ENCODE measurements at regions not wholly inside any gene's neighbourhood (a gene's known extent, or its start where the extent isn't known, plus 50 kb on each side); places are given as distances from the start of the nearest gene placed in this dataset.

DNA sequence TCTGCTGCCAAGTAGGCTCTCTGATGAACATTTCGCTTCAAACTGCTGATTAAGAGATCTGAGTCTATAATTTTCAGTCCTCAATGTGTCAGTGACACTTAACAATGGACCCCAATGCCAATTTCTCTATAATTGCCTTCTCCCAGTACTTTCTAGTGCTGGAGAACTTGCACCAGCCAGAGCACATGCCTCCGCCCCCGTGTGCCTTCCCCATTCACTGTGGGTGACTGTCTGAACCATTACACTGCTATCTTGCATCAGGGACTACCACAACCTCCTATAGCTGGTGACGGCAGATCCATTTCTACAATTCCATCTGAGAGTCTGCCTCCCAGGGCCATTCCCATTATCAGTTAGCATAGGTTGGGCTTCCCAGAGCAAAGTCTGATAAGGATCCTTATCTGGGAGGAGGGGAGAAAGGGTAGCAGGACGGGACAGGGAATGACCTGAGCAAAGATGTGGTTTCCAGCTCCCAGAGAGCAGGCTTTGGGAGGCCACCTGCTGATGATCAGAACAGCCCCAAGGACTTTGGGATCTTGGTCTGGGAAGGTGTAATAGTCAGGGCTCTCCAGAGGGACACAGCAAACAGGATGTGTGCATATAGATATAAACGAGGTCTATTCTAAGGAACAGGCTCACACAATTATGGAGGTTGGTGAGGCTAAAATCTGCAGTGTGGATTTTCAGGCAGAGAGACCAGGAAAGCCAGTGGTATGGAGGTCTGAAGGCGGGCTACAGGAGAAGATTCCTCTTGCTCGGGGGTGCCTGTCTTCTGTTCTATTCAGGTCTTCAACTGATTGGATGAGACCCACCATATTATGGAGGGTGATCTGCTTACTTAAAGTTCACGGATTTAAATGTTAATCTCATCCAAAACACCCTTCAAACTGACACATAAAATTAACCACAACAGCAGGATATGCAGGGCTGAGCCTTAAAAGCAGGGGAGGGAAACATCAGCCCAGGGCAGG is 238.2 kb downstream of the PTPRU start:
- no peak for DNase-seq

DNA sequence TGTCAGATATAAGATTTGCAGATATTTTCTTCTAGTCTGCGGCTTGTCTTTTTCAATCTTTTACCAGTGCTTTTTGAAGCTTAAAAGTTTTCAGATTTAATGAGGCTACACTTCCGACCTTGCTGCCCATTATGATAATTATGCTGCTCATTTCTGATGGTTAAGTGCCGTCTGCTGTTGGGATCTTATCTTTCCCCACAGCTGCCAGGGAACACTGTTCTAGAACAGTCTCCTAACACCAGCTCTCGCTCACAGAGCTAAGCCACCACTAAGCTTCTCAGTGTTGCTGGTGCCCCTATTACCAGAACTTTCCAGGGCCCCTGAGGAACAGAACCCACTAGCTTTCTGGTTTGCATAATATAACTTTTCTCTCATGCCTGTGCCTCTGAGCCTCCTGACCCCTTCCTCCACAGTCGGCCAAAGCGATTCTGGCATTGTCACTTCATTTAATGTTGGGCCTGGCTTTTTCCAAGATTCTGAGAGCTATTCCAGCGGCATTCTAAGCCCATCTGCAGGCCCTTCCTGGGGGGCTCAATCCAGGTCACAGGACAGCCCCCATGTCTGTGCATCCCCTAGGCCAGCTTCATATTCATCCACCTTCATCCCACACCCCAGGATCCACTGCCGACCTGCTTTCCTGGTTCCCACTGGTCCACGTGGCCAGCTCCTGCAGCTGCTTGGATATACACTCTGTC is 237.0 kb downstream of the PTPRU start:
- no peak for DNase-seq

DNA sequence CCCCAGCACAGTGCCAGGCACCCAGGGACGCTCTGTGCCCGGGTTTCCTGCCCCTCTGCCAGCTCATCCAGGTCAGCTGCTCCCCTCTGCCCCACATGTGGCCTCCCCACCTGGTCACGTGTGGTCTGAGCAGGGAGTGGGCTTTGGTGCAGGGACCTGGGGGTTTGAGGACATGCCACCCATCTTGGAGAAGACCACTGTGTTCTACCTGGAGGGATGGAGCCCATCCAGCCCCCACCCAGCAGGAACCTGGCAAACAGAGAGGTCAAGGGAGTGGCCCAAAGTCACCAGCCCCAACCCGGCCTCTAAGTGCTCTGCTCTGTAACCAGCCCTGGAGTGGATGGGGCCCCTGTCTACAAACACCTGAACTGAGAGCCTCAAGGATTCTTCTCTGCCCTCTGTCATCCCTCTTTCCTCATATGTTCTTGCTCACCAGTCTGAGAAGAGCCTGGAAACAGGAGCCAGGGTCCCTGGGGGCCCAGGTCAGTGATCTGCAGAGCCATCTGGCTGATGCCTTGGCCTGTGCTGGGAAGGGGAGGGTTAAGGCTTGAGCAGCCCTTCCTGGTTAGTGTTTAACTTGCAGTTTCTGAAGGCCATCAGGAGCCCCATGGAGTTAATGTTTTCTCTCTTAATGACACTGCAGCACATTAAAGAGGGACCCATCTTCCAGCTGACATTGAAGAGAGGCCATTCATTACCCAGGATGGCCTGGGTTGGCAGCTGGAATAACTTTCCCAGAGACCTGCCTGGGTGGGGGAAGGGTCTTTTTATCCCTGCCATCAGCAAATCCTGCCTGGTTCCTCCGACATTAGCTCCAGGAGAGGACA is 235.4 kb downstream of the PTPRU start:
- no peak for DNase-seq

DNA sequence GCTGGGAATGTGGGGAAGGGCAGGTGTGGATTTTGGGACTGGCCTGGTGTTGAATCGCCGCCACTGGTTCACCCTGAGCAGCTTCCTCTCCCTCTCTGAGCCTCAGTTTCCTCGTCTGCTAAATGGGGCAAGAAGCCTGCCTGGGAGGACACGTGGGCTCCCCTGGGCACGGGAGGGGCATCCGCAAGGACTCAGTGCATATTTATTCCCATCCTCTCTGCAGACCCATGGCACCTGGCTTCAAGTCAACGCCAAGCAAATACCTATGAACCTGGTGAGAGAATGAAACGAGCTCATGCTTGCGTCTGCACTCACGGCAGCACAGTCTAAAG is 234.4 kb downstream of the PTPRU start:
- no peak for DNase-seq

DNA sequence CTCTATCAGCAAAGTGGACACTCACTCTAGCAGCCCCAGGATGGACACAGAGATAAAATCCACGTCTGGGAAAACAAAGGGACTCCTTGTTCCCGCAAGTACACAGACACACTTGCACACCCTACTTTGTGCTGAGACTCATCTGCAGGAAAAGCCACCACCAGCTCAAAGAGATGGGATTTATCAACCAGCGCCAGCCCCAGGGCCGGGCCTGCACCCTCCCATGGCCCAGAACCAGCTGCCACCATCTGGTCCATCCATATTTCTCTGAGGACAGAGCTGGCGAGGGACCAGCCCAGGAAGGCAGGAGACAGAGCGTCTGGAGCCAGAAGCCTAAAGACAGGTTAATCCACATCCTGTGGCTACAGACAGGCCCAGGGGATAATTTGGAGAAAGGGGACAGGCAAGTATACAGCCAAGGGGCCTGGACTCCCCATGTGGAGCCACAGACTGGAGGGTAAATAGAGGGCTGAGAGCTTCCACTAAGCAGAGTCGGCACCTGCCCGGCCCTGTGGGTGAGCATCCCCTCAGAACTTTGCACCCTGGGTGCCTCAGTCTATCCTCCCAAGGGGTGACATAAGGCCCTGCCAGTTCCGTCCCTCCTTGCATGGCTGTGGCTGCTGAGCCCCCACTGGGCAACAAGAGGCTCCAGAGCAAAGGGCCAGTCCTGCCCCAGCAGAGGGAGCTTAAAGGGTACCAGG is 233.9 kb downstream of the PTPRU start:
- DNase-seq = no peak

DNA sequence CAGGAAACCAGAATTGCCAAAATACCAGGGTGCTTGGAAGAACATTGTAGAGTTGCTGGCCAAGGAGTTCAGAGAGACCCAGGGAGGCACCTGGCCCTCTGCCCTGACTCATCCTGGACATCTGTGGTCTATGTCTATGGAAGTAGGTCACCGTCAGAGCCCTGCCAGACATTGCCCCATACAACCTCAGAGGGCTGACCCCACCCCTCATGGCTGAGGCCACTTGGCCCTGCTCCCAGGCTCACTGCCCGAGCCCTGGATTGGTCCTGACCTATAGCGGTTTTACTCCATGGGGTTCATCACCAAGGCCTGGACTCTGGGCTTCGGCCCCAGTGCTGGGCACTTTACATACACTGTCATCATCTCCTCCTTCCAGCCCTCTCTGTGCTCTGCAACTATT is 233.1 kb downstream of the PTPRU start:
- no peak for DNase-seq

DNA sequence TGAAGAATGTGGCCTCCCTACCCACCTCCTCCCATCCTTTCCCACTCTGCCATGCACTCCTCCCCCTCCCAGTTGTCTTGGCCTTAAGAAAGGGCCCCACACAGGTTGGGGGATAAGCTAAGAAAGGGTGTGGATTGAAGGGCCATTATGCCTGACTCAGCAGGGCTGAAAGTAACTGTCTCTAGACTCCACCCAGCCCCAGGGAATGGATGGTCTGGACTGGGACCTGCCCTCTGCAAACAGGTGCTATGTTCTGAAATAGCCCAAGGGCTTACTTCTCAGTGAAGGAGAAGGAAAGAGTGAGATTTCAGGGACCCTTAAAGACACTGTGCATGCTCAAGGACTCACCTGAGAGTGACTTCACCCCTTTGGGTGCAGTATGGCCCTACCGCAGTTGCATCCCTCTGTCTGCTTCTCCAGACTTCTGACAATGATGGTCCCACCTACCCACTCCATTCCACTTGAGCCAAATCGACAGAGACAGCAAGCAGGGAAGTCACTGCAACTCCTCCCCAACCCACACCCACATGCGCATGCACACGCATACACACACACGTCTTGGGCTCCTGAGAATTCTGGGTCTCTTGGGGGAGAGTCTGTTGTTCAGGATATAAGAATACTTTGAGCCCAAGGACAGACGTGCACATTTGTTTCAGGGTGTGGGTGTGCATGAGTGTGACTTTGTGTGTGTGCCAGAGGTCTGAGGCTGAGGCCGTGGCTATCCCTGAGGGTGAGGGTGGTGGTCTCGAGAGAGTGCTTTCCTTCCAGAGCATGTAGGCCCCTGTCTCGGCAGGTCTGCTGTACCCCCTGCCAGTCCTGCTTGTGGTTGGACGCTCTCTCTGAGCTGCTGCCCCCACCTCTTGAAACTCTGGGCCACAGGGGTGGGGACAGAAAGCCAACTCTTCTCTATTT is 231.9 kb downstream of the PTPRU start:
- no peak for DNase-seq

DNA sequence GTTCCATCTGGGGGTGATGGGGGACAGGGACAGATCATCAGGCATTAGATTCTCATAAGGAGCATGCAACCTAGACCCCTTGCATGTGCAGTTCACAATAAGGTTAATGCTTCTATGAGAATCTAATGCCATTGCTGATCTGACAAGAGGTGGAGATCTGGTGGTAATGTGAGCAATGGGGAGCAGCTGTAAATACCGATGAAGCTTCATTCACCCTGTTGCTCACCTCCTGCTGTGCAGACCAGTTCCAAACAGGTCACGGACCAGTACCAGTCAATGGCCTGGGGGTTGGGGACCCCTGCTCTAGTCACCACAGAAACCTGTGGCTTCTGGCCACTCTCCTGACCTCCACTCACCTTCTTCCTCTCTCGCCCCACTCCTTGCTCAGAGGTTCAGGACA is 229.9 kb downstream of the PTPRU start:
- no peak for DNase-seq

DNA sequence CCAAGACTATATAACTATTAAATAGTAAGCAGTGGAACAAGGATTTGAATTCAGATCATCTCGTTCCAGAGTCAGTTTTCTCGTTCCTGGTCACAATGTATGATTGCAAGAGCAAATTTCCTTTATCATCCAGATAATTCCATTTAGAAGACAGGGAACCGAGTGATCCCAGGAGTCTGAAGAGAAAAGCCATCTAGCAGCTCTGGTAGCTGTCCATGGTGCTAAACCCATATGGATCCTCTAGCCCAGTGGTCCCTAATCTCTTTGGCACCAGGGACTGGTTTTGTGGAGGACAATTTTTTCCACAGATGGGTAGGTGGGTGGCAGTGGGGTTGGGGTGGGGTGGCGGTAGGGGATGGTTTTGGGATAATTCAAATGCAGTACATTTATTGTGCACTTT is 229.4 kb downstream of the PTPRU start:
- DNase-seq = peak; percentile 9

DNA sequence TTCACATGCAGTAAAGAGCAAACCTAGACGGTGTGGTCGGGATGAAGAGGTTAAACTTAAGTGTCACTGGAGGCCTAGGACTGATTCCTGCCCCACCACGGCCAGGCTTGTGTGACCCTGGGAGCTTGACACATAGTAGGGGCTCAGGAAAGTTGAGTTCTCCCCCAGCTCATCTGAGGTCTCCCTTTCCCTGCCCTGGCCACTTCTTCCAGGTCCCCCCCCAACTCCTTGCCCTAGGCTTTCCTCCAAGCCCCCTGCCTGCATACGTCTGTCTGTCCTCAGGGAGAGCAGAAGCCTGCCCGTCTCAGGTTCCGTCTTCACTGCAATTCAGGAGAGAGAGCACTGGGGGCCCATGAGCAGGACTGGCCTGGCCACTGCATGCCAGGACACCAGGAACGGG is 225.8 kb downstream of the PTPRU start:
- no peak for DNase-seq

DNA sequence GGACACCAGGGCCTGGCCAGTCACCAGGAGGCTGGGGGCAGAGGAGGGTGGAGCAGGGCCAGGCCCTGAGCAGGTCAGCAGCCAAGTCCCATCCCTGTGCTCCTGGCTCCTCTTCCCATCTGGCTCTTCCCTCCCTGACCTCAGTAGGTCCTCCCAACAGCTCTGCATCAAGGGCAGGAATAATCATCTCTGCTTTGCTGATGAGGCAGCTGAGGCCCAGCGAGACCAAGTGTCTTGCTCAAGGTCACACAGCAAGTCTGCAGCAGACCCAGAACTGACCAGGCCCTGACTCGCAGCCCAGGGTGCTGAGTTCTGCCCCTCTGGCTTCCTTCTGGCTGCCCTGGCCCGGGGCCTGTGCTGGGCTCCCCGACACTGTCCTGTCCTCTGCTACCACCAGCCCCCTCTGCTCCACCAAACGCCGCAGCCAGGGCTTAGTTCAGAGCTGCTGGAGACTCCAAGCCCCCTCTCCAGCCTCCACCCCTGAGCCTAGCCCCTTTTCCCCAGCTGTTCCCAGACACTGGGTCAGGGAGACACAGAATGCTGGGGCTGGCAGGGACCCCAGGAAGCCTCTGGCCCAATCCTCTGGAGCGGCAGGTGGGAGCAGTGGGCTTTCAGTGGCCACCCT is 224.9 kb downstream of the PTPRU start:
- no peak for DNase-seq

DNA sequence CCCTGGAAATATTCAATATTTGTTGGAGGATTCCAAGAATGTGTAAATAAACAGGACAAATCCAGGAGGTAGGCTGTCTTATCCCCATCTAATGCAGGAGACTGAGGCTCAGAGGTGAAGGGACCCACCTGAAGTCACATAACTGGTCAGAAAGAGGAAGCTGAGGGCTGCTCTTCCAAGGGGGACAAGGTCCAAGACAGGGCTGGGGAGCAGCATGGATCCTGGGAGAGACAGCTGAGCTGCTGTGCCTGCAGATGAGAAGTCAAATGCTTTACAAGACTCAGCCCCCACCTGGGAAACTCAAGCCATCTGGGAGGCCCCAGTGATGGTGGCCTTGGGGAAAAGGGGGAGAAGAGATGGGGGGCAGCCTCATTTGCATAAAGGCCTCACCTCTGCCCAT is 224.4 kb downstream of the PTPRU start:
- DNase-seq = no peak

DNA sequence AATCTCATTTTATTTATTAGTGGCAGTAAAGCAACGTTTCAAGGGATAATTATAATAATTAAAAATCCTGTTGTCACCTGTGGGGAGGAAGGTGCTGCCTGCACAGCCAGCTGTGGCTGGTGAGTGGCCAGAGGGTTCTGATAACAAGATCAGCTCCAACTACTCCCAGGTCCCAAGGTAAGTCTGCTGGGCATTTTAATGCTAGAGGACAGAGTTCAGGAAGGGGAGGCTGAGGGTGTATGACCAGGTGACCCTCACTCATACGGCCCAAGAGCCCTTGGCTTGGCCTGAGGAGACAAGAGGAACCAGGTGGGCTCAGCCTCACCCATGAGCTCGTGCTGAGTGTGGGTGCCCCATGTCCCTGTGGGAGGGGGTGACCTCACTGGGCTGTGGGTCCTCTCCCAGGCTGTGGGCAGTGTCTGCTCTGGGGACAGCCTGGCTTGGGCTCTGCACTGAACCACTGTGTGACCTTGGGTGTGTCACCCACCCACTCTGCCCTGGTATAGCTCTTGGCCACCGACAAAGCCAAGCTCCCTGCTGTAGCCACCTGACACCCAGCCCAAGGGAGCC is 223.8 kb downstream of the PTPRU start:
- no peak for DNase-seq

DNA sequence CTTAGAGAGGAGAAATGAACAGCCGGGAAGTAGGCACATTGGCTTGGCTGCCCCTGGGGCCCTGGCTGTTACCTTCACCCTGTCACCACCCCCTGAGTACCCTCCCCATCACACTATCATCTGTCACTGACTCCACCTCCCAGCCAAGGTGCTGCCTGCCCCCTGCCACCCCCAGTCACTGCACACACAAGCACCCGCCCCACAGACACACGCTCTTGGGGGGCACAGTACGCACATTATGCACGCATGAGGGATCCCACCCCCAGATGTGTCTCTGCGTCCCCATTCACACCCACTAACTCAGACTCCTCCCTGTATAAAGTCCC is 223.3 kb downstream of the PTPRU start:
- no peak for DNase-seq

DNA sequence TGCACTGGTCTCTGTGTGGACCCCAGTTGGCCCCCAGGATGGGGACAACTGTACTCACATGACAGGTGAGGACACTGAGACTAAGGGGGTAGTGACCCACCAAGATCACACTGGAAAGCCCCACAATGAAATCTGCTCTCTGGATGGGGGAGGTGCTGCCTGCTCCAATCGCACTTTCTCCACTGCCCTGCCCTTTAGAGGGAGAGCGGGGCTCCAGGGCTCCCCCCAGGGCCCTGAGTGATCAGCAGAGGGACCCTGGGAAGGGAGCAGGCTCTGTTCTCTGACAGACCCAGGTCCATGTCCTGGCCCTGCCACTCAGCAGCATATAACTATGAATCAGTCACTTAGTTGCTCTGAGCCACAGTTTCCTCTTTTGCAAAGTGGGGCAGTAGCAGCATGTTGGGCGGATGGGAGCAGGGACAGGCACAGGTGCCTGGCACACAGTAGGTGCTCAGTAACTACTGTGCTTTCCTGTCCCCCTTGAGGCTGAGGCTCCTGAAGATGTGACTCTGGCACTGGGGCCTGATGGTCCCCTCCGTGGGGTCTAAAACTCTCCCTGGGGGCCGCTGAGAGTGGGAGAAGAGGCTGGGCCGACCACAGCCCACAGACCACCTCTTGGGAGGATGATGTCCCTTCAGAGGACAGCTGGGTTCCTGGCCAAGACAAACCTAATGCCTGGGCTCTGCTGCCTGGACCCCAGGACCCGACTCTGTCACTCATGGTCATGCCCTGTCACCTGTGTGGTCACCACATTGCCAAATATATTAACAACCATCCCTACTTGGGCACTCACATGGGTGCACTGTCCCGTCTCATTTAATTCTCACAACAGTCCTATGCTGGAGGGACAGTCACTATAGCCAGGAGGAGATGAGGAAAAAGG is 222.7 kb downstream of the PTPRU start:
- DNase-seq = no peak

DNA sequence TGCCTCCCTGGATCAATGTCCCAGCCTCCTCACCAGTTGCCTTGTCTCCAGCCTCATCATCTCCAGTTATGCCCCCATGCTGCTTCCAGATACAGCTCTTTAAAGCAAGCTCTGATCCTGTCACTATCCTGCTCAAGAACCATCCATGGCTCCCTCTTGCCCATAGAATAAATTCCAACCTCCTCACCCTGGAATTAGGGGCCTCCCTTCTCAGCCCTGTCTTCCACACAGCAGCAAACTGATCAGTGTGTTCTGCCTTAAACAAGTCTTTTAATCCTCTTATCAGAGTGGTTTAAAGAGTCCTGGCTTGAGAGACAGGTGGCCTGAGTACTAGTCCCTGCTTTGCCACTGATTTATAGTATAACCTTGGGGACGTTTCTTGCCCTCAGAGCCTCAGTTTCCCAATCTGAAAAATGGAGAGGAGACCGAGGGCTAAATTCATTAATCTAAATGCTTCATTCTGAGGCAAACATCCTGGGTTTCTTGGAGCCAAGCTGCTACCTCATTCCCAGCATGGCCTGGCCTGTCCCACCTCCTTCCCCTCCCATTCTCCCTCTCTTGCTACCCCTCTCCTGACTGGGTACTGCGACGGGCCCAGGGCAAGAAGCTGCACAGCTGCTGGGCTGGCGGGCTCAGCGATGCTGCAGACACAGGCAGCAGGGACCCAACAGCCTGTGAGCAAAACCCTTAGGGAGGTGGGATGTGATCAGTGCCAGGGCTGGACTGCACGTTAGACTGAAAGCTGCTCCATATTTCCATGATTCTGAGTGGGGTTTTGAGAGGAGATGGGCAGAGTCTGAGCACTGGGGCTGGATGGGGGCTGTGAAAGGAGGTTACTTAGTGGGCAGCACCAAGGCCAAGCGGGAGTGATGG is 221.4 kb downstream of the PTPRU start:
- DNase-seq = no peak

DNA sequence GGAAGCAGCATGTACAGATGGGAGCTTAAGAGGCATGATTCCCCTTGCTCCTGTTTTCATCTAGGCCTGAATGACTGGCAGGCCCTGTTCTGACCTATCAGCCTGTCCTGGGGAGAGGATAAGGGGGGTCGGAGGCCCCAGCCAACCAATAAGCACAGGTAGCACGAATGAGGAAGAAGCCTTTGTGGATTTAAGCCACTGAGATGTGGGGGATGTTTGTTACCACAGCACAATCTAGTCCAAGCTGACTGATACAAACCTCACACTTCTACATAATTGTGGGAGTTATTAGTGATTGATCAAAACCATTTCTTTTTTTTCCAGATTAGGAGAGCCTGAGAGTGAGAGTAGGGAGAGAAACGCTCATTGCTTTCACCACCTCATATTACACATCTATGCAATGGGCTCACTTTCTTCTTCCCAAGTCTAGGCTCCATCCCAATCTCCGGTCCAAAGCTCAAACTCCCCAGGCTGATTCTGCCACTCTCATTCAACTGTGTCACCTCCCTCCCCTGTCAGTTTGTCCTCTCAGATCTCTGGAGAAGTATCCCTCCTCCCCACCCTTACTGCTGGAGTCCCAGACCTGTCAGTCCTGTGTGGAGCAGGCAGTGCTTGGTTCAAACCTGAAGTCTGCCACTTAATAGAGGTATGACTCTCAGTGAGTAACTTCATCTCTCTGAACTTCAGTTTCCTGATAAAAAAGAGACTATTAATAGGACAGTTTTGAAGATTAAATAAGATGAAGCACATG is 220.5 kb downstream of the PTPRU start:
- DNase-seq = no peak

DNA sequence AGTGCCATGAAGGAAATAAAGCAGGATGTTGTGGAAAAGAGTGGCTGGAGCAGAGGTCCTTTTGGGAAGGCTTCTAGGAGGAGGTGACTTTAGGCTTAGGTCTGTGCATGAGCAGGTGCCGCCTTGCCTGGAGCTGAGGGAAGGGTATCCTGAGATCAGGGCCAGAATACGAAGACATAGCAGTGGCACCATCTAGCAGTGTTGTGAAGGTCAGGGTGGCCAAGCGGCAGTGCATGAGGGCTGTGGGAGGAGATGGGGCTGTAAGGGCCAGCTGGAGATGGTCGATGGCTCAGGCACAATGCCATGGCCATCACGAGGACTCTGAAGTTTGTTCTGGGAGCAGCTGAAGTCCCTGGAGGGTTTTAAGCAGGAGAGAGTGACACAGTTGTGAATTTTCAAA is 219.5 kb downstream of the PTPRU start:
- DNase-seq = no peak
